HS-5 (cell line): ENCODE measurements at regions not wholly inside any gene's neighbourhood (a gene's known extent, or its start where the extent isn't known, plus 50 kb on each side); places are given as distances from the start of the nearest gene placed in this dataset.
"Not testable (repeated sequence)": the region's sequence is repeated elsewhere in the genome, so short reads cannot be mapped to it uniquely, and the experiment has no call there.

ENCODE experiments used
- DNase-seq: peaks from one replicate; pipeline ENCODE4 v3.0.0-alpha.2; 2012; ENCODE audit warnings: low read depth

DNA sequence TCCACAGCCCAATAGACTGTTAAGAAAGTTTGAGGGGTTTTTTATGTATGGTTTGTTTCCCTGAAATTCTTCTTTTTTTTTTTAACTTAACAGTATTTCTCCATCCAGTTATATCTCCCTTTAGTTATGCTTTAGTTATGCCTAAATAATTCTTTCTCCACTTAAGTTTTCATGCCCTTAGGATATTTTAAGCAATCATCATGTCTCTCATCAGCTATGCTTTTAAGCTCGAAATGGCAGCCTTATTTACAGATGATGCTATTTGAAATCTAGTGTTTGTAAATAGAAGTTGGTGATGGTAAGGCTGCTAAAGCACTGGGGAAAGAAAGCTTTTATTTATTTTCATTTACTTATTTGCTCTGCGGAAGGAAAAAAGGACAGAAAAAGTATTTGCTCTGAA, 439.3 kb downstream of the TFAP2B start:
- no peak for DNase-seq

DNA sequence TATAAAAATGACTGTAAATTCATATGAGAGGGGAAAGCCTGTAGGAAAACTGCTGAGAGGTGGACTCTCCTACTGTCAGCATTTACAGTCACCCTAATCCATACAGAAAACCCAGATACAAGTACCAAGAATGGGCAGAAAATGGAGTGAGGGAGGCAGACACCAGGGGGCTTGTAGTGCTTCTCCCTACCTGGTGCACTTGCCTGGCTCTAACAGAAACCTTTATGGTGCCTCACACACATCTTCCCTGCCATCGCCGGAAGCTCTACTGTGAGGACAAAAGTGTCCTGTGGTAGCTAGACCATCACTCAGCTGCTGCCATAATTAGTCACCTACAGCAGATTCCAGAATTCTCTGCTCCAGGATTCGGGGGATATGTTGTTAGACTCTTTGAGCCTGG, 441.3 kb downstream of the TFAP2B start:
- no peak for DNase-seq

DNA sequence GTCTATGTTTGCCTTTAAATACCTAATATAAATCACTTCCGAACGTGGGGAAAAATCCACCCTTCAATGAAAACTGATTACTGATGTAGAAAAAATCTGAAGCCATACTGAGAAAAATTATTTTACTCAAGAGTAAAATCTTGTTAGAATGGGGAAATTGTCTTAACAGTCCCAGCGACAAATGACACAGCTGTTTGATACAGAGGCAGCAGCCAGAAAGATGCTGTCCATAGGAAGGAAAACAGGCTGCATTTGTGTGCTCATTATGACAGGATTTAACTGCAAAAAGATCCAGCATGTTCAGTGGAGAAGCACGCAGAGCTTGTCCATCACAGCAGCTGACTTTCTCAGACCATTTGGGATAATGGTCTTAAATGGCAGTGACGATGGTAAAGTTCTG, 443.0 kb downstream of the TFAP2B start:
- no peak for DNase-seq

DNA sequence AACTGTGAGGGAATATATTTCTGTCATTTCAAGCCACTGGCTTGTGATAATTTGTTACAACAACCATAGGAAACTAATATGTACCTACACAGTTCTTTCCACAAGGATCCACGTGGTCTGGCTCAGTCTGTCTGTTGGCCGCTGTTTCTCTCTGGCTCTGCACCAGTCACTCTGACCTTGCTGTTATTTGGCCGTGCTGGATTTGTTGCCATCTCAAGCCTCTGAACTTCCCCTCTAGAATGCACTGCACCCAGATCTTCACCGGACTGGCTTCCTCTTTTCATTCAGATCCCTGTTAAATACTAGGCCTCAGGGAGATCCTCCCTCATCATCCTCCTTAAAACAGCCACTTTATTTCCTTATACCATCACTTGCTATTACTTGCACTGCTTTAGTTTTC, 446.8 kb downstream of the TFAP2B start:
- no peak for DNase-seq

DNA sequence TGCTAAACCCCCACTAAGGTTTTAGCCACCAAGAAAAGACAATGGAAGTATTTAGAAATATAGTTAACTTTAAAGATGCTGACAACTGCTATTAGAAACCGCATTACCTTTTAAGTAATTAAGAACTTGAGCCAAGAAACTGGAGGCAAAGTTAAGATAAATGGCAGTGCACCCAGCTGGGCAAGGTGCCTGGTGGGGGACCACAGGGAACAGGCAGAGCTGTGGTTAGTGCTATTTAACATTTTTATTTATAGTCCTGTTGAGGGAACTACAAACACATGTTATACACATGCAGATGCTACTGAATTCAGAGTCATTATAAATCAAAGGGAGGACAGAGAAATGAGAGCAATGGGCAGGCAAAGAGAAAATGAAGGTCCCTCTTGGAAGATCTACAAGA, 447.9 kb downstream of the TFAP2B start:
- no peak for DNase-seq

DNA sequence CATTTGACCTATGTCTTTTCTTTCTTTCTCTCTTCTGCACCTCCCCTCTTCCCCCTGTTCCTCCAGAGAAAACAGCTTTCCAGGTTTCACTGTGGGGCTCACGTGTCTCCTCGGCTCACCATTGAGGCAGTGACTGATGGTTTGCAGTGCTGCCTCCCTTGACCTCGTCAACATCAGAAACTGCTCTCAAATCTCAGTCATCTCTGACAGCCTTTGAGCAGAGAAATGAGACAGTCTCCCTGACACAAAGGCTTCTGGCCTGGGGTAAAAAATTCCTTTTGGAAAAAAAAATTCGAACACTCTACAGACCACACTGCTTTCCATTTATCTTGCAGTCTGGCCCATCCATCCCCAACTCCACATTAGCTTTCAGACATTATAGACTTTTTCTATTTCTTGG, 450.0 kb downstream of the TFAP2B start:
- DNase-seq: no peak

DNA sequence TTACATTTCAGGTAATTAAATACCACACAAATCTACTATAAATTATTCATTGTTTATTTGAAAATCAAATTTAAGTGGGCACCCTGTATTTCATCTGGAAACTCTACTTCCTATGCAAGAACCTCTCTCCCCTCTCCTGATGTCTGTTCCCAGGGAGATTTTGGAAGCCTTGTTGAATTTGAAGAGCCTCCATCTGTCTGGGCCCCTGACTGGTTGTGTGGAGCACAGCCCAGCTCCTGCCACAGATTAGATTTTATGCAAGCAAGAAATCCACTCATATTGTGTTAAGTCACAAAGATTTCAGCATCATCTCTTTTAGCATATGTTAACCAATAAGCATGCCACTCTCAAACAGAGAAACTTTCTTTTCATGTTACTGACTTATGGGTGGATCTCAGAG, 451.2 kb downstream of the TFAP2B start:
- DNase-seq: no peak

DNA sequence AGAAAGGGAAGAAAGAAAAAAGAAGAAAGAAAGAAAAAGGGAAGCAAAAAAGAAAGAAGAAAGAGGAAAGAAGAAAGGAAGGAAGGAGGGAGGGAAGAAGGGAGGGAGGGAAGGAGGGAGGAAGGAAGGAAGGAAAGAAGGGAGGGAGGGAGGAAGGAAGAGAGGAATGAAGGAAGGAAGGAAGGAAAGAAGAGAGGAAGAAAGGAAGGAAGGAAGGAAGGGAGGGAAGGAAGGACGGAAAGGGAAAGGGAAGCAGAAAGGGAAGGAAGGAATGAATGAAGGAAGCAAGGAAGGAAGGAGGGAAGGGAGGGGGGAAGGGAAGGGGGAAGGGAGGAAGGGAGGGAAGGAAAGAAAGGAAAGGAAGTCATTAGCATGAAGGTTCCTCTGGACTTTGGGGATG, 452.9 kb downstream of the TFAP2B start:
- no peak for DNase-seq

DNA sequence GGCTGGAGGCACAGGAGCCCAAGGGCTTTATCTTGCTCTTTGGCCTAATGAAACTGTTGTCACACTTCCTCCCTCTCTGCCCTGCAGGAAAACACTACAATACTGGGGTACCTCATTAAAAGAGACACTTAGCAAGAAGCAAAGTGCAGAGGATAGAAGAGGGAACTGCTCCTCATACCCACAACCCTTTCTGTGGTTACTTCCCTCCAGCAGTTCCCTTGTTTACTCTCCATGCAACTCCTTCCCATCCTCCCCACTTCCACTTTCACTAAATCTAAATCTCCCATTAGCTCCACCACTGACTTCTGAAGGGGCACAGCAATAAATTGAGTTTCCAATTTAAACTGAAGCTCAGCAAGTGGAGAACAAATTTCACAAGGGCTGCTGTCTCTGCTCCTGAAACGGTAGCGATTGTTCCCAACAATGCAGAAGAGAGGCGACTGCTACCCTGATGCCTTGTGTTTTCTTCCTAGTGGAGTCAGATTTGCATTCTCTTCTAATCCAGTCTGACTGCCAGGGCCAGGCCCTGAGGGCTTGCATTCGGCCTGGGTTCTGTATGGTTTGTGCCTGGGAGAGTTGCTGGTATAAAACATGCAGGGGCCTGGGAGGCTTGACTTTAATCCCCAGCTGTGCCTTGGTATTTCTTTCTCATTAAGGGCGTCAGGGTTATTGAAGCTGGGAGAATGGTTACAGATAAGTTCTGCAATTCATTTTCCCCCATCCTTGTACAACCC, 454.7 kb downstream of the TFAP2B start:
- no peak for DNase-seq

DNA sequence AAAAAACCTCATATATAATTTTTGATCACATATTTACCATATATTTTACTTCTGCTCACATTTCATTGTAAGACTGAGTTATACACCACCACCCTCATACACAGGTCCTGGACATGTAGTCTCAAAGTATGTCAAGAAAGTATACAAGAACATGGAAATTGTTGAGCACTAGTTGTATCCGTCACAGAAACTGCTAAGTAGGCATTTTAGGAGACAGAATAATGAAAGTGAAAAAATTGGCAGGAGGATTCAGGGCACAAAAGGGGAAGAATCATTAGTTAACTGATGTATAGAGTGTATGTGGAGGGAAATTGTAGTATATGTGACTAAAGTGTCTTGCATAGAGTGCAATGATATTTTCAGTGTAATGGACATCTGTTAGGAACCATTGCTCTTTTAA, 458.8 kb downstream of the TFAP2B start:
- no peak for DNase-seq

DNA sequence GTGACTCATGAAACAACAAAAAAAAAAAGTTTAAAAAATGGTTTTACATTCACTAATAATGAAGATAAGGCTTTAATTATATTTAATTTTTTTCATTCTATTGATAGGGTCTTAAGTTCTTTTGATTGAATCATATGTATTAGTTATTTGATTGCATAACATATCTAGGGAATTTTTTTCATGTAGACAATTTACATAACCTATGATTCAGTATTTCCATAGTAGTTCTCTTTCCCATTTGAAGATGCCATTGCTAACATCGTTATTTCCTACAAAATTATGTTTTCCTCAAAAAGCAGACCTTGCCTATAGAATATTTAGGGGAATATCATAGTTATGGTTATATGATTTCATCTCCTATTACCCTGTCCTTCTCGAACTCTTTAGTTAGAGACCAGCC, 463.4 kb downstream of the TFAP2B start:
- no peak for DNase-seq

DNA sequence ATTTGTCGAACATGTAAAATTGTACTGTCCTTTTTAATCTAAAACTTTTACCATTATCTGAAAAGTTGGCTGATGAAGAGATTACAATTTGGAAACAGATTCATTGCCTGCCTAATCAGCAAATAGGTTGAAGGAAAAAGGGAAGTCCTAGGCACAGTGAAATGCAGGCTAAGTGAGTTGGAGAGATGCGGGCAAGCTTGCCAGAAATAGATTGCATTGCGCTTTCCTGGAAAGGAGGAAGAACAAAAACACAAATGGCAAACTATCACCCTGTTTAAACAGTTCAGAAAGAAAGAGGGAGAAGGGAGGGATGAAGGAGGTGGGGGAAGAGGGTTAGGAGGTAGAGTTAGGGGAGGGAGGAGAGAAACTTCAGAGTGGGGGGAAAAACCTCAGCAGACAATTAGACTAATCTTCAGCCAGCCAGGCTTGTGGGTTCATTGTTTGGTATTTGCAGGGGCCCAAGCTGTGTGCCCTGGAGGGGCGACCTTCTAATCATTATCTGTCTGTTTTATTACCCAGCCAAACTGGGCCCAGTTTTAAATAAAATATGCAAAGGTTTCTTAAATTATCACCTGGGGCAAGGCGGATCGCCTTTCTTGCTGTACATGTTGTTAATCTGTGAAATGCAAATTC, 465.2 kb downstream of the TFAP2B start:
- DNase-seq: no peak

DNA sequence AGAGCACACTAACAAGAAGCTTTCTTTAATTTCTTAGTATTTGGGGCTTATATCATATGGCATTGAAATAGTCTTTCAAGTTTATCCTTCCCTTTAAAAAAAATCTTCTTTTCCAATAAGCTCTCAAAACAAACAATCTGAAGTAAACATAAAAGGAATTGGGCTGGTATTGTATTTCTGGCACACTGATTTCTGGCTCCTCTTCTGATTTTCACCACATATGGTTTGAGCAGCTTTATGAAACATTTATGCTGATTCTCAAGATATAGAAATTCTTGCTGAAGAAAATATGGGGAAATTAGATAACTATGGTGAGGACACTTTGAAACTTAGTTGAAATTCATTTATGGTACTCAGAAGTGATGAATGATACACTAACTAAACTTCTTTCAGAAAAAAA, 467.2 kb downstream of the TFAP2B start:
- DNase-seq: no peak

DNA sequence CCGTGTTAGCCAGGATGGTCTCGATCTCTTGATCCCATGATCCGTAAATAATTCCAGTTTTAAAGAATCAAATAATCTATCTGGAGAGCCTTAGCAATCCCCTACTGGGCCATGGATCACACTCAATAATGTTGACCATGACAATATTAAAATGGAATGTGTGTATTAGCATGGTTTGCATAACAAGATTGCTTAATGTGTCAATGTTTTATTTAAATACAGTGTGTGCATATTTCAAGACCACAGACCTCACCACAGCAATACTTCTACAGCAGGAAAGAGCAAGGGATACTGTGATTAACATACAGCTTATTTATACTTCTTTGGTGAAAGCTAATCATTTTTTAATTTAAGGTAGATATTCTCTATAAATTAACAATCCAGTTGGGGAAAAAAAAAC, 470.4 kb downstream of the TFAP2B start:
- peak; percentile 55 for DNase-seq

DNA sequence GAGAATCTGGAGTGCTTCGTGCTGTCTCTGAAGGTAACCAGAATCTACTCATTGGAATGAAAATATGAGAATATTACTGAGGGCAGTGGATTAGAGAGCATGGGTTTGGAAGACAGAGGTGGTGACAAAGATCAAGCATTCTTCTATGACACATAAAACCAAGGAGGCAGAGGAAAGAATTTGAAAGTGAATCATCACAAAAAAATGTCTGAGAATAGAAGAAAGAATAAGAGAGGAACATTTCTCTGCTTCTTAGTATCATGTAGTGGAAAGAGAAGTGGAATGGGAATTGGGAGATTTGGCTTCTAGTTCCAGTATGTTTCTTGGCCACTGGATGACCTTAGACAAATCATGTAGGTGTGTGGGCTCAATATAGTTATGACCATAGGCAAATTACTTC, 474.0 kb downstream of the TFAP2B start:
- DNase-seq: peak; percentile 49

DNA sequence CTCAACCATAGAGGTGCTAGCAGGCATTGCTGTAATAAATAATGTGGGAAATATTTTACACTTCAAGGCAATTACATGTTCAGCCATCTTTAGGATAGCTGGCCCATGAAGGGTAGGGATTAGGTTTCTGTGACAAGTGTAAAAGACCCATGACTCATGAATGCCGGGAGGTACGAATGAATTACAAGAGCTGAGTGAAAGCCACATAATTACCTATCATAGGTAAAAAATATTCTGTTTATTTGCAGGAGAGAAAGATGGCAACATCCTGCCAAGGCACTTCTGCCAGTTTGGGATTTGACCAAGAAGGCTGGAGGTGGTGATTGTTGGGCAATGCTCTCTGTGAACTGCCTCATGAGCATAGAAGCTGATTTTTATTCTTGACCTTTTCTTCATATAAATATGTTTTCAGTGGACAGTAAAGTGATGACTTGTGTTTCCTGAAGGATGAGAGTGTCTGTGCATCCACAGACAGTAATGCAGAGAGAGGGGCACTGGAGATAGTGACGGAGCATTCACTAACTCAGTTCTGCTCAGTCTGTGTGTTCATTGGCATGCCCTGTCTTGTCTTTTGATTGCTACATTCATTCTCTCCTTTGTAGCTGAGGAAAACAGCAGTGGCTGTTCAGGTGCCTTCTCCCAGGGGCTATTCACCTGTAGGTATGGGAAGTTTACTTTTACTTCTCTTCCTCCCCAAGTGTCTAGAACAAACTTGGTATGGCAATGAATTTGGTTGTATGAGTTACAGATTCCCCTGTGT, 481.1 kb downstream of the TFAP2B start:
- DNase-seq: no peak

DNA sequence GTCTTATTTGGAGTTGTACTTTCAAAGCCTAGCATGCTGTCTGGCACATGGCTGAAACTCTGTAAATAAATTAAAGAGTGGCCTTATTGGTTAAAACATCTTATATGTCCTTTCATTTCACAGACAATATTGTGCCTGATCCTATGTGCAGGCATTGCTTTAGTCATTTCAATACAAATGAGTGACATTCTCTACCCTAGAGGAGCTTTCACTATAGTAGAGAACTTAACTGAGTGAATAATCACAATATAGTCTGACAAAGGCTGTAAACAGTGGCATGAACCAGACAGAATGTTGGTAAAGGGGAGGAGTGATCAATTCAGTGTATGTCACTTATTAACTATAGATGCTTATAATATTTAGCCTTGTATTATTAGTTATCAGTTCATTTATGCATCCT, 481.8 kb downstream of the TFAP2B start:
- no peak for DNase-seq

DNA sequence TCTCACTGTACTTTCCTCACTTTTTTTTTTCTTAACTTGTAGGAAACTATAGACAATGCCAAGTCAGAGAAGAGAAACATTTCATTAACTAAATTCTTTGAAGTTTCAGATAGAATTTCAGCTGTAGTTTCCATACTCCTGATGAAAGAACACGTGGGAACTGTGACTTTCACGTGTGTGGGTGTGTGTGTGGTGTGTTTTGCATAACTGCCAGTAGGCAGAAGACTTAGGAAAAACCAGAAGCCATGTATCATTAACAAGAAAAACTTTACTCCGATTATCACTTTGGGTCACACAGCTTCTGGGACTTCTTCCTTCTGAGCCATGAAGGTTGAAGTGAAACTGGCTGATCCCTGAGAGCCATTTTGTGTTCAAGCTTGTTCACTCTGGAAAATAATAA, 483.3 kb downstream of the TFAP2B start:
- no peak for DNase-seq

DNA sequence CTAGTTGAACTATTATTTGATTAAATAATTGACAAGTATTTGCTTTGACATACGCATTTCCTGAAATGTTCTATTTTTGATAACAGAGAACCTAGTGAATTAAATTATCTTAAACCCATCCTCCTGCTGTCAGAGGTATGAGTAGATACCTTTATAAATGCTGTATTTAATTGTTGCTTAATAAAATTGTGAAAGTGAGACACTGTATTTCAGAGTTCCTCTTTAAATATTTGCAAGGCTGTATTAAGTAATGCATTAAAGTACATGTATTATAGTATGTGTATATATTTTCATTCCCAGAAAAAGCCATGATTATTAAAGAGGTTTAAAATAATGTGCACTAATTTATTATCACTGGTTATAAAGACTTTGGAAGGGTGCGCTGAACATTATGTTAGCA, 483.8 kb downstream of the TFAP2B start:
- no peak for DNase-seq

DNA sequence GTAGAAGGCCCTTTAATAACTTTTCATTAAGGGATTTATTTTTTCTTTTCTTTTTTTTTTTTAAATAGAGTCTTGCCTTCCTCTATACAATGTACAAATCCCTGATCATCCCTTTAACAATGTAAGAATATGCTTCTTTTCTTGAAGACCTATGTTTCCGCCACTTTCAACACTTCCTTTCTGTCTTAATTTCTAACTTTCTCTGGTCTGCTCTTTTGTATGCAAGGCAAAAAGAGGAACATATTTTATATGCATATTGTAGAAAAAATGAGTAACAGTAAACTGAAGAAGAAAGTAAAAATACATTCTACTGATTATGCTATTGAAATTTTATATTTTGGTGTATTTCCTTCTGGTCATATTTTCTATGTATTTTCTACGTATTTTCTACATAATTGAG, 484.7 kb downstream of the TFAP2B start:
- DNase-seq: no peak

DNA sequence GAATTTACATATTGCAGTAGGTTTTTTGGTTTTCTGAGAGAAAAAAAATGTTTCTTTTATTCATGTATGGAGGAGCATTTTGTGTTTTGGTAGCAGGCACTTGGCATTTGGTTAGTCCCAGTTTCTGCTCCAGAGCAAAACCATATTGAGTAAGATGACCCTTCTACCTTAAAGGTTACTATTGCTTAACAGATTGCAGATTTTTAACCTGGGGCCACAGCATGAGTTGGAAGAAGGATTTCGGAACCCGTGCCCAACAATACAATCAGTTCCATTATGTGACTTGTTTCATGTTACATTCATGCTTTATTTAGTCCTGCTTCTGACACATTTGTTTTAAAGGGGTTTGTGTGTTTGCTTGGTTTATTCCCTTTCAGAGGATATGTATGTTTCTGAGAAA, 496.3 kb downstream of the TFAP2B start:
- DNase-seq: no peak

DNA sequence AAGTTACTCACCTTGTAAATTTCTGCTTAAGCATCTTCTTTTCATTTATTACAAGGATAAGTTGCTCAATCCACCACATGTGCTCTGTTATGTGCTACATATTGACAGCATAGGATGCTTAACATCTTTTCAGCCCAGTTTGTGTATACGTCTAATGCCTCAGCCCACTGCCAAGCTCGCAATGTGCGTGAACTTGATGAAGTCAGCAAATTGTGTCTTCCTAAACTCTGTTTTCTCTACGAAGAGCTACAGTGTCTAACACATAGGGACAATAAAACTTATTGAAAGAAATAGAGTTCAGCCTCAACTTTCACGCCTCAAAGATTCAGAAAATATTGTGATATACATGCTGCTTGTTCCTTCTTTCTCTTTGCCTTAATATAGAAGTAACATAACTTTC, 500.0 kb downstream of the TFAP2B start:
- DNase-seq: no peak

DNA sequence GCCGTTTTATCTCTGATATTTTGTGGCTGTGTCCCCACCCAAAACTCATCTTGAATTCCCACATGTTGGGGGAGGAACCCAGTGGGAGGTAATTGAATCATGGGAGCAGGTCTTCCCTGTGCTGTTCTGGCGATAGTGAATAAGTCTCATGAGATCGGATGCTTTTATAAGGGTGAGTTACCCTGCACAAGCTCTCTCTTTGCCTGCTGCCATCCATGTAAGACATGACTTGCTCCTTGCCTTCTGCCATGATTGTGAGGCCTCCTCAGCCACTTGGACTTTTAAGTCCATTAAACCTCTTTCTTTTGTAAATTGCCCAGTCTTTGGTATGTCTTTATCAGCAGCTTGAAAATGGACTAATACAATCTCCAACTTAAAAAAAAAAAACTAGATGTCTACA, 502.8 kb downstream of the TFAP2B start:
- not testable (repeated sequence) for DNase-seq
